ENCODE measurements at regions not wholly inside any gene's neighbourhood (a gene's known extent, or its start where the extent isn't known, plus 50 kb on each side); places are given as distances from the start of the nearest gene placed in this dataset.

DNA sequence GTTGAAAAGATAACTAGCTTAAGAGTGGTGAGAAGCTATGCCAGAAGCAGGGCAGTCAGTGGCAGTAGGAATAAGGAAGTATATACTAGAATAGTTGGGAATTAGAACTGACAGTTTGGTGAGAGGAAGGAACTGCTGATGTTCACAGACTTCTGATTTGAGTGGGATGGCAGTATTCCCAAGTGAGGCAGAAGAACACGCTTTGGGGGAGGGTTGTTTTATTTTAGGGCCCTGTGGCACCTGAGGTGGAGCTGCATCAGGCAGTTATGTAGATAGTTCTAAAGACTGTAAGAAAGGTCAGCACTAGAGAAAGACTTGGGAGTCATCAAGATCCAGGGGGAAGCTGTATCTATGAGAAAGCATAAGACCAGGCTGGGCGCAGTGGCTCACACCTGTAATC lies 66.3 kb upstream of the TNRC6B start:
- no peak overlapping the region for H3K27ac ChIP-seq
- H3K4me3 ChIP-seq, result no peak overlapping the region
- no peaks in the 10 kb centered on the region for H3K27me3 ChIP-seq
- no peaks in the 10 kb centered on the region for H3K36me3 ChIP-seq
- no peak for TF ChIP-seq CTCF (IDR thresholded peaks at IDR 0.05)
- TF ChIP-seq POLR2A (IDR thresholded peaks at IDR 0.05), result no peak
- H3K9me3 ChIP-seq, result no peaks in the 10 kb centered on the region
- H3K4me1 ChIP-seq, result peaks cover 0 to 4% of the 10 kb centered on the region in 2 donors
- intact Hi-C loops (cut with DNase I; ENCODE audit: low total_unique reads), result no loop called here
- no peak for DNase-seq

GRCh38 chr22:40112595-40112994 lies 65.1 kb upstream of the TNRC6B start:
- DNase-seq, result no peak
- H3K36me3 ChIP-seq, result no peaks in the 10 kb centered on the region
- intact Hi-C loops (cut with DNase I; ENCODE audit: low total_unique reads), result no loop called here
- TF ChIP-seq CTCF (IDR thresholded peaks at IDR 0.05) (no peak), POLR2A (IDR thresholded peaks at IDR 0.05) (no peak)
- peaks cover 0 to 4% of the 10 kb centered on the region in 2 donors for H3K4me1 ChIP-seq
- H3K4me3 ChIP-seq, result no peak overlapping the region
- no peaks in the 10 kb centered on the region for H3K27me3 ChIP-seq
- H3K9me3 ChIP-seq, result no peaks in the 10 kb centered on the region
- no peak overlapping the region for H3K27ac ChIP-seq

- no peak overlapping the region for H3K27ac ChIP-seq
- peaks cover 0 to 4% of the 10 kb centered on the region in 2 donors for H3K4me1 ChIP-seq
- H3K4me3 ChIP-seq, result no peak overlapping the region
- no peaks in the 10 kb centered on the region for H3K27me3 ChIP-seq
- H3K9me3 ChIP-seq, result no peaks in the 10 kb centered on the region
- no peak for DNase-seq
- no peaks in the 10 kb centered on the region for H3K36me3 ChIP-seq
- TF ChIP-seq POLR2A (IDR thresholded peaks at IDR 0.05), result no peak
- TF ChIP-seq CTCF (IDR thresholded peaks at IDR 0.05), result no peak
- intact Hi-C loops (cut with DNase I; ENCODE audit: low total_unique reads), result no loop called here
Measured at GRCh38 chr22:40113696-40114095, 64.0 kb upstream of the TNRC6B start.

DNA sequence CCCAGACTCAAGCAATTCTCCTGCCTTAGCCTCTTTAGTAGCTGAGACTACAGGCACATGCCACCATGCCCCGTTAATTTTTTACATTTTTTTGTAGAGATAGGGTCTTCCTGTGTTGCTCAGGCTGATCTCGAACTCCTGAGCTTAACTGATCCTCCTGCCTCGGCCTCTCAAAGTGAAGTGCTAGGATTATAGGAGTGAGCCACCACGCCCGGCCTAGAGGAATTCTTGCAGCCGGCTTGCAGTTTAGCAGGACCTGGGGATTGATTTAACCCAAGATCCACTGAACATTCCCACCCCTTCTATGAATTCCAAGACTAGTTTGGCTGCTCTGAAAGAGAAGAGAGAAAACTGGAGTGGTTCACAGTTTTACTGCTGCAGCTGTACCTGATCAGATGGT lies 63.3 kb upstream of the TNRC6B start:
- DNase-seq, result no peak
- TF ChIP-seq CTCF (IDR thresholded peaks at IDR 0.05) (no peak), POLR2A (IDR thresholded peaks at IDR 0.05) (no peak)
- Histone ChIP-seq H3K27me3 (no peaks in the 10 kb centered on the region), H3K27ac (no peak overlapping the region), H3K4me1 (peaks cover 0 to 4% of the 10 kb centered on the region in 2 donors), H3K9me3 (no peaks in the 10 kb centered on the region), H3K4me3 (no peak overlapping the region), H3K36me3 (no peaks in the 10 kb centered on the region)
- intact Hi-C loops (cut with DNase I; ENCODE audit: low total_unique reads), result no loop called here

DNA sequence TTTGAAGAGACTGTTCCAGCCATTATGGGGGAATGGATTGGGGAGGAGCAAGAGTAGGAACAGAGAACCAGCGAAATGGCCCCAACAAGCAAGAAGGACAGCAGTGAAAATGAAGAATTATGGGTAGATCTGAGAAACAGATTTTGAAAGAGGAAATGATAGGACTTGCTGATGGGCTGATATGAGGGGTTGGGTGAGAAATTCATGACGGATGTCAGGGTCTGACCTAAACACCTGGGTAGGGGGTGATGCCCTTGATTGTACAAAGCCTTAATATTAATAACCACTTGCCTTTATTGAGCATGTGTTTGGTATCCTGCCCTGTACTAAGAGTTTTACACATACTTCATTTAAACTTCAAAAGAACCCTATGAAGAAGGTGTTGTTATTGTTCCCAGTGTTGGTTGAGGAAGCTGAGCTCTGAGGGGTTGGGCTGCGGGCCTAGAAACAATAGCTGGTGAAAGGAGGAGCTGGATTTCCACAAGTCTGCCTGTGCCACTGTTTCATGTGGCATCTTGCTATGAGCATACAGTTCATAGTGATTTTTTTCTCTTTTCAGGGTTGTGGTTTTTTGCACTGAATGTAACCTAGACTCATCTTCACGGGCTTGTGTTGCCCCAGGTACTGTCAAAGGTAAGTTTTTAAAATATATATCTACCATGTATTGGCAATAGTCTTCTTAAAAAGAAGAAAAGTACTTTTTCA lies 61.1 kb upstream of the TNRC6B start:
- Histone ChIP-seq H3K27ac (no peak overlapping the region), H3K36me3 (no peaks in the 10 kb centered on the region), H3K4me1 (no peaks in the 10 kb centered on the region), H3K9me3 (no peaks in the 10 kb centered on the region), H3K27me3 (no peaks in the 10 kb centered on the region), H3K4me3 (no peak overlapping the region)
- intact Hi-C loops (cut with DNase I; ENCODE audit: low total_unique reads), result no loop called here
- DNase-seq, result no peak
- TF ChIP-seq POLR2A (IDR thresholded peaks at IDR 0.05) (no peak), CTCF (IDR thresholded peaks at IDR 0.05) (no peak)

All from uterus (tissue), 3 donors.